ENCODE measurements at regions not wholly inside any gene's neighbourhood (a gene's known extent, or its start where the extent isn't known, plus 50 kb on each side); places are given as distances from the start of the nearest gene placed in this dataset.
"Not testable (repeated sequence)": the region's sequence is repeated elsewhere in the genome, so short reads cannot be mapped to it uniquely, and the experiment has no call there.

- DNase-seq: no peak
Observed at GRCh38 chr10:108574233-108574632, 1349.1 kb downstream of the XPNPEP1 start.

GRCh38 chr10:108568824-108569223 is 1354.5 kb downstream of the XPNPEP1 start:
- DNase-seq: no peak

- no peak for DNase-seq
Observed at GRCh38 chr10:108567899-108568752, 1355.2 kb downstream of the XPNPEP1 start.

- no peak for DNase-seq
Observed at GRCh38 chr10:108566316-108567107, 1356.8 kb downstream of the XPNPEP1 start.

- no peak for DNase-seq
Observed at GRCh38 chr10:108562105-108562504, 1361.2 kb downstream of the XPNPEP1 start.

- DNase-seq: no peak
Observed at GRCh38 chr10:108561649-108562048, 1361.7 kb downstream of the XPNPEP1 start.

- no peak for DNase-seq
Observed at GRCh38 chr10:108560488-108560887, 1362.8 kb downstream of the XPNPEP1 start.

- DNase-seq: no peak
Observed at GRCh38 chr10:108556186-108556585, 1367.1 kb downstream of the XPNPEP1 start.

- DNase-seq: no peak
Observed at GRCh38 chr10:108545921-108546320, 1377.4 kb downstream of the XPNPEP1 start.

GRCh38 chr10:108544500-108545120 is 1378.7 kb downstream of the XPNPEP1 start:
- DNase-seq: peak; percentile 0

- DNase-seq: not testable (repeated sequence)
Observed at GRCh38 chr10:108533551-108533950, 1369.0 kb upstream of the SORCS1 start.

- no peak for DNase-seq
Observed at GRCh38 chr10:108523016-108523800, 1358.7 kb upstream of the SORCS1 start.

- DNase-seq: no peak
Observed at GRCh38 chr10:108521827-108522492, 1357.5 kb upstream of the SORCS1 start.

- no peak for DNase-seq
Observed at GRCh38 chr10:108515821-108516220, 1351.3 kb upstream of the SORCS1 start.

- no peak for DNase-seq
Observed at GRCh38 chr10:108500396-108500795, 1335.9 kb upstream of the SORCS1 start.

- DNase-seq: no peak
Observed at GRCh38 chr10:108496106-108496505, 1331.6 kb upstream of the SORCS1 start.

- DNase-seq: no peak
Observed at GRCh38 chr10:108490944-108491343, 1326.4 kb upstream of the SORCS1 start.

- DNase-seq: no peak
Observed at GRCh38 chr10:108471420-108471819, 1306.9 kb upstream of the SORCS1 start.

- no peak for DNase-seq
Observed at GRCh38 chr10:108469940-108470339, 1305.4 kb upstream of the SORCS1 start.

- DNase-seq: no peak
Observed at GRCh38 chr10:108465871-108466641, 1301.5 kb upstream of the SORCS1 start.

GRCh38 chr10:108462005-108462404 is 1297.5 kb upstream of the SORCS1 start:
- DNase-seq: no peak

Data from CD4-positive, alpha-beta T cell treated with Interleukin-21 for 1 hour (primary cell).